ENCODE measurements at regions not wholly inside any gene's neighbourhood (a gene's known extent, or its start where the extent isn't known, plus 50 kb on each side); places are given as distances from the start of the nearest gene placed in this dataset.
"Not testable (repeated sequence)": the region's sequence is repeated elsewhere in the genome, so short reads cannot be mapped to it uniquely, and the experiment has no call there.

DNA sequence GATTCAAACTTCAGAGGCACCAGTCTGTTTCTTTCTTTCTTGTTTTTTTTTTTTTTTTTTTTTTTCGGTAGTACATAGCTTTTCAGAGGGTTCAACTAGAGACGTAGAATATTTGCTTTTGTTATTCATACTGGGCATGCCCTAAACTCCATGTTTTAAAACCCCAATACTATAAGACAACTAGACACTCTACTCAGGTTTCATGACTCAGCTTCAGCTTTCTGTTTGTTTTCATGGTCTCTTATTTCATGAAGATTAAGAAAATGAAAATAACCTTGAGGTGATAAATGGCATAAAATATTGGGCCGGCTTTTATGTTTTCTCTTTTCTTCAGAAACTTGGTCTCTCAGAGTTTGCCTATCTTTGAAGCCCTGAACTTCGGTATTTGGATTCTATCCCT lies 2126.3 kb upstream of the ACO1 start:
- H3K4me2 ChIP-seq (ENCODE audit: low read length), result no peak overlapping the region
- no peak for TF ChIP-seq EZH2phosphoT487 (IDR thresholded peaks at IDR 0.05; ENCODE audit: borderline replicate concordance, low read length)
- TF ChIP-seq, protein P1, sequence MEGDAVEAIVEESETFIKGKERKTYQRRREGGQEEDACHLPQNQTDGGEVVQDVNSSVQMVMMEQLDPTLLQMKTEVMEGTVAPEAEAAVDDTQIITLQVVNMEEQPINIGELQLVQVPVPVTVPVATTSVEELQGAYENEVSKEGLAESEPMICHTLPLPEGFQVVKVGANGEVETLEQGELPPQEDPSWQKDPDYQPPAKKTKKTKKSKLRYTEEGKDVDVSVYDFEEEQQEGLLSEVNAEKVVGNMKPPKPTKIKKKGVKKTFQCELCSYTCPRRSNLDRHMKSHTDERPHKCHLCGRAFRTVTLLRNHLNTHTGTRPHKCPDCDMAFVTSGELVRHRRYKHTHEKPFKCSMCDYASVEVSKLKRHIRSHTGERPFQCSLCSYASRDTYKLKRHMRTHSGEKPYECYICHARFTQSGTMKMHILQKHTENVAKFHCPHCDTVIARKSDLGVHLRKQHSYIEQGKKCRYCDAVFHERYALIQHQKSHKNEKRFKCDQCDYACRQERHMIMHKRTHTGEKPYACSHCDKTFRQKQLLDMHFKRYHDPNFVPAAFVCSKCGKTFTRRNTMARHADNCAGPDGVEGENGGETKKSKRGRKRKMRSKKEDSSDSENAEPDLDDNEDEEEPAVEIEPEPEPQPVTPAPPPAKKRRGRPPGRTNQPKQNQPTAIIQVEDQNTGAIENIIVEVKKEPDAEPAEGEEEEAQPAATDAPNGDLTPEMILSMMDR (IDR thresholded peaks at IDR 0.05; ENCODE audit: low read depth, low read length, poor library complexity, severe bottlenecking), result no peak
- no peaks in the 10 kb centered on the region for H3K27me3 ChIP-seq (ENCODE audit: control insufficient read depth, low read length)
- H3K9me2 ChIP-seq (replicated peaks; ENCODE audit: control insufficient read depth, low read length), result no peaks in the 10 kb centered on the region
- no peak overlapping the region for H3K27ac ChIP-seq (ENCODE audit: low read depth, low read length)
- no peaks in the 10 kb centered on the region for H3K9me3 ChIP-seq (ENCODE audit: control insufficient read depth, insufficient read depth, low read length)
- H3K4me1 ChIP-seq (ENCODE audit: control insufficient read depth, low read length), result no peaks in the 10 kb centered on the region
- no peaks in the 10 kb centered on the region for H3K36me3 ChIP-seq (ENCODE audit: control insufficient read depth, low read length)
- H4K20me1 ChIP-seq (ENCODE audit: control insufficient read depth, insufficient read depth, low read depth, low read length), result no peaks in the 10 kb centered on the region
- no peaks in the 10 kb centered on the region for H3K79me2 ChIP-seq (ENCODE audit: control insufficient read depth, low read length)
- no peaks in the 10 kb centered on the region for H3F3A ChIP-seq (ENCODE audit: control insufficient read depth, insufficient read depth)
- H3K4me3 ChIP-seq (ENCODE audit: low read length), result no peak overlapping the region

DNA sequence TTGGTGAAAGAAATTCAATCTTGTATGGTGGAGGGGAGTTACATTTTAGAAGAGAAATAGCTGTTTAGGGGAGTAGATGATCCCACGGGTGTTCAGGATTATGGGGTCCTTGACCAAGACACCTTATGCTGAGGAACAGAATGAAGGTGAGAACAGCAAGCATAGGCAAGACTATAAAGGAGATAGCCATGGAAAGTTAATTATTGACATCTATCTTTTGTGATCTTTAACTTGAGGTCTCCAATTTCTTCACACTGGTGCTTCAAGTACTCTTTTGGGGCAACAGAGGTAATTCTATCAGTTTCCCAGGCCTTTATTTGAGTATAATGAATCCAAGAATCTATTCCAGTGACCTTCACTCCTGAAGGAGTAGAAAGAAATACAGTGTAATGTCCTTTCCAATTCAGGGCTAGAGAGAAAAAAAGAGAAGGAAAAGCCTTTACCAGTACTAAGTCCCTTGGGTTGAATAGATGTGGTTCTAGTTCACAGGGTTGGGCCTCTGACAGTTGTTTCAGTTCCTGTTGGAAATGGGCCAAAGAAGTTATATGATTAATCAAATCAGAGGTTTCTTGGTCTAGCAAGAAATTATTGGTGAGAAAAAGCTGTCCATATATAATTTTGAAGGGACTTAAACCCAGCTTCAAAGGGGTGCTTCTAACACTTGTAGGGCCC lies 2104.1 kb upstream of the ACO1 start:
- TF ChIP-seq, protein P1 (IDR thresholded peaks at IDR 0.05; ENCODE audit: low read depth, low read length, poor library complexity, severe bottlenecking), result no peak
- no peak for TF ChIP-seq EZH2phosphoT487 (IDR thresholded peaks at IDR 0.05; ENCODE audit: borderline replicate concordance, low read length)
- Histone ChIP-seq H3F3A (ENCODE audit: control insufficient read depth, insufficient read depth) (no peaks in the 10 kb centered on the region), H3K27me3 (ENCODE audit: control insufficient read depth, low read length) (no peaks in the 10 kb centered on the region), H3K9me3 (ENCODE audit: control insufficient read depth, insufficient read depth, low read length) (peaks cover 2% of the 10 kb centered on the region; the same call in 1 of the 2 replicates), H3K36me3 (ENCODE audit: control insufficient read depth, low read length) (no peaks in the 10 kb centered on the region), H4K20me1 (ENCODE audit: control insufficient read depth, insufficient read depth, low read depth, low read length) (no peaks in the 10 kb centered on the region), H3K4me2 (ENCODE audit: low read length) (no peak overlapping the region), H3K4me3 (ENCODE audit: low read length) (no peak overlapping the region), H3K9me2 (replicated peaks; ENCODE audit: control insufficient read depth, low read length) (no peaks in the 10 kb centered on the region), H3K4me1 (ENCODE audit: control insufficient read depth, low read length) (no peaks in the 10 kb centered on the region), H3K79me2 (ENCODE audit: control insufficient read depth, low read length) (no peaks in the 10 kb centered on the region), H3K27ac (ENCODE audit: low read depth, low read length) (no peak overlapping the region)

DNA sequence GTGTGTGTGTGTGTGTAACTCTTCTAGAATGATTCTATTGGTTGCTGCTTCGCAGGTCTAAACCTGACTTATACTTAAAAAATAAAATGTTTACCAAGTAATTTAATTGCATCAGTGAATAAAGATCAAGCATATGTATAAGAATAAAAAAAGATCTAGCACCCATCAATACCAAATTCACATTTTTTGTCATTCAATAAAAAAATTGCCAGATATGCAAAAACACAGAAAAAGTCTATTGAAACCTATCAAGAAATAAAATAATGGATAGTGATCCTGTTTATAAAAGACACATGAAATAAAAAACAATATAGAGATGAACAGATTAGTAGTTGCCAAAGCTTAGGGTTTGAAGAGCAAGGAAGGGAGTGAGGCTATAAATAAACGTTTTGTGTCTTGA lies 2095.0 kb upstream of the ACO1 start:
- TF ChIP-seq, protein P1 (IDR thresholded peaks at IDR 0.05; ENCODE audit: low read depth, low read length, poor library complexity, severe bottlenecking), result no peak
- no peak for TF ChIP-seq EZH2phosphoT487 (IDR thresholded peaks at IDR 0.05; ENCODE audit: borderline replicate concordance, low read length)
- H3K9me3 ChIP-seq (ENCODE audit: control insufficient read depth, insufficient read depth, low read length), result no peaks in the 10 kb centered on the region

DNA sequence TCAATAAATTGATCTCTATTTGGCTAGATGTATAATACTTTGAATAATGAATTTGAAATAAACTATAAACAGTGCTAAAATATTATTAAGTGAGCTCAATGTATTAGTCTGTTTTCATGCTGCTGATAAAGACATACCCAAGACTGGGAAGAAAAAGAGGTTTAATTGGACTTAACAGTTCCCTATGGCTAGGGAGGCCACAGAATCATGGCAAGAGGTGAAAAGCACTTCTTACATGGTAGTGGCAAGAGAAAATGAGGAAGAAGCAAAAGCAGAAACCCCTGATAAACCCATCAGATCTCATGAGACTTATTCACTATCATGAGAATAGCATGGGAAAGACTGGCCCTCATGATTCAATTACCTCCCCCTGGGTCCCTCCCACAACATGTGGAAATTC lies 2092.4 kb upstream of the ACO1 start:
- not testable (repeated sequence) for H3K4me3 ChIP-seq (ENCODE audit: low read length); H3K36me3 ChIP-seq (ENCODE audit: control insufficient read depth, low read length); H3K9me2 ChIP-seq (replicated peaks; ENCODE audit: control insufficient read depth, low read length); H3K9me3 ChIP-seq (ENCODE audit: control insufficient read depth, insufficient read depth, low read length); H3K79me2 ChIP-seq (ENCODE audit: control insufficient read depth, low read length); H3K27ac ChIP-seq (ENCODE audit: low read depth, low read length); H3K27me3 ChIP-seq (ENCODE audit: control insufficient read depth, low read length); H3F3A ChIP-seq (ENCODE audit: control insufficient read depth, insufficient read depth); H3K4me1 ChIP-seq (ENCODE audit: control insufficient read depth, low read length); H3K4me2 ChIP-seq (ENCODE audit: low read length); H4K20me1 ChIP-seq (ENCODE audit: control insufficient read depth, insufficient read depth, low read depth, low read length)

More for the DNA sequence above, 2095.0 kb upstream of the ACO1 start:
- no peaks in the 10 kb centered on the region for H3F3A ChIP-seq (ENCODE audit: control insufficient read depth, insufficient read depth)
- no peak overlapping the region for H3K4me3 ChIP-seq (ENCODE audit: low read length)
- no peak overlapping the region for H3K27ac ChIP-seq (ENCODE audit: low read depth, low read length)
- no peaks in the 10 kb centered on the region for H3K4me1 ChIP-seq (ENCODE audit: control insufficient read depth, low read length)
- no peaks in the 10 kb centered on the region for H3K27me3 ChIP-seq (ENCODE audit: control insufficient read depth, low read length)
- no peaks in the 10 kb centered on the region for H3K36me3 ChIP-seq (ENCODE audit: control insufficient read depth, low read length)
- H3K79me2 ChIP-seq (ENCODE audit: control insufficient read depth, low read length), result no peaks in the 10 kb centered on the region
- no peaks in the 10 kb centered on the region for H4K20me1 ChIP-seq (ENCODE audit: control insufficient read depth, insufficient read depth, low read depth, low read length)
- no peaks in the 10 kb centered on the region for H3K9me2 ChIP-seq (replicated peaks; ENCODE audit: control insufficient read depth, low read length)
- no peak overlapping the region for H3K4me2 ChIP-seq (ENCODE audit: low read length)

All from DOHH2 (cell line).